GM12873 (cell line): ENCODE measurements at regions not wholly inside any gene's neighbourhood (a gene's known extent, or its start where the extent isn't known, plus 50 kb on each side); places are given as distances from the start of the nearest gene placed in this dataset.

Source experiments
- CTCF ChIP-seq: IDR thresholded peaks from 2 replicates; pipeline ENCODE4 v1.5.1; 2012; ENCODE audit warnings: low read depth, mild to moderate bottlenecking, moderate library complexity, low read length, control low read depth; ENCODE audit not compliant: insufficient read depth; ENCODE audit errors: missing control alignments

DNA sequence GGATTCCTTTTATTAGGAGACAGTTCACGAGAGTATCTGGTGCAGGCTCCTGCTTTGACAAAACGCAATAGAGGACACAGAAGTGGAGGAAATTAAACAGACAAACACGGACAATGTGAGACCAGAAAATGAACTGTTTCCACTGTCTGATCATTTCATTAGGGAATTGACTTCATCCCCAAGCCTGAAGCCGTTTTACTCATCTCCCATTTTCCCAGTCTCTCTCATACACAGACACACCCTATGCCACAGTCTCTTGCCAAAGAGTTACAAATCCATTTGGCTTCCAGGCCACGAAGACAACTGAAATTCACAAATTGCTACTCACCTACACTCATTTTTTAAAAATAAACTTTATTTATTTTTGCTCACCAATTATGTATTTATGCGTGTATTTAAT is 1087.8 kb upstream of the TMEM132C start:
- no peak for TF ChIP-seq CTCF

- no peak for TF ChIP-seq CTCF
Observed at GRCh38 chr12:127182018-127182417, 1085.0 kb upstream of the TMEM132C start.

- no peak for TF ChIP-seq CTCF
Observed at GRCh38 chr12:127189992-127190391, 1077.0 kb upstream of the TMEM132C start.

DNA sequence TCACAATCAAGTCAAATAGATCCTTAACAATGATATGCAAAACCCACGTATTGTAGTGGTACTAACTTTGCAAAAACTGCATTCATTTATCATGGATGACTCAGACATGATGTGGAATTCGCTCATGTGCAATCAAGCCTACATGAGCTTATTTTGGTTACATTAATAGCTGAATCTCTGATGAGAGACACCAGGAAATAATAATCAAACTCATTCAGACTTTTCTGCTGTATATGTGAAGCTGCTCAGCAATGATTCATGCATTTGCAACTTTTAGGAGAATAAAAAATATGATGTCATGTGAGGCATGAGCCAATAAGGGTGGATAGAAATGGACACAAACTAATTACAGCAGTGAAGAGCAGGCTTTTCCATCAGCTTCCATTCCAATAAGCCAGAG is 1075.8 kb upstream of the TMEM132C start:
- no peak for TF ChIP-seq CTCF

- TF ChIP-seq CTCF: no peak
Observed at GRCh38 chr12:127192391-127192790, 1074.6 kb upstream of the TMEM132C start.

DNA sequence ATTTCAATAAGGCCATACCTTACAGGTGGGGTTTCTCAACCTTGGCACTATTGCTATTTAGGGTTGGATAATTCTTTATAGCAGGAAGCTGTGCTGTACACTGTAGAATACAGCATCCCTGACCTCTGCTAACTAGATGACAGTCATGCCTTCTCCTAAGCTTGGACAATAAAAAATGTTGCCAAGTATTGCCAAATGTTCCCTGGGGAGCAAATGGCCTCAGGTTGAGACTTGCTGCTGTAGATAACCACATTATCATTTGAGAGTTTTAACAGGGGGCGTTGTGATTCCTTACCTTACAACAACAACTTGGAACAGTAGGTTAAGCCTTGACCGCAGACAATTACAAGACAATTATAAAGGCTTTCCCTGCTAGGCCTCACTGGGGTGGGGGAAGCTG is 1073.6 kb upstream of the TMEM132C start:
- no peak for TF ChIP-seq CTCF

- TF ChIP-seq CTCF: no peak
Observed at GRCh38 chr12:127194176-127194575, 1072.8 kb upstream of the TMEM132C start.

DNA sequence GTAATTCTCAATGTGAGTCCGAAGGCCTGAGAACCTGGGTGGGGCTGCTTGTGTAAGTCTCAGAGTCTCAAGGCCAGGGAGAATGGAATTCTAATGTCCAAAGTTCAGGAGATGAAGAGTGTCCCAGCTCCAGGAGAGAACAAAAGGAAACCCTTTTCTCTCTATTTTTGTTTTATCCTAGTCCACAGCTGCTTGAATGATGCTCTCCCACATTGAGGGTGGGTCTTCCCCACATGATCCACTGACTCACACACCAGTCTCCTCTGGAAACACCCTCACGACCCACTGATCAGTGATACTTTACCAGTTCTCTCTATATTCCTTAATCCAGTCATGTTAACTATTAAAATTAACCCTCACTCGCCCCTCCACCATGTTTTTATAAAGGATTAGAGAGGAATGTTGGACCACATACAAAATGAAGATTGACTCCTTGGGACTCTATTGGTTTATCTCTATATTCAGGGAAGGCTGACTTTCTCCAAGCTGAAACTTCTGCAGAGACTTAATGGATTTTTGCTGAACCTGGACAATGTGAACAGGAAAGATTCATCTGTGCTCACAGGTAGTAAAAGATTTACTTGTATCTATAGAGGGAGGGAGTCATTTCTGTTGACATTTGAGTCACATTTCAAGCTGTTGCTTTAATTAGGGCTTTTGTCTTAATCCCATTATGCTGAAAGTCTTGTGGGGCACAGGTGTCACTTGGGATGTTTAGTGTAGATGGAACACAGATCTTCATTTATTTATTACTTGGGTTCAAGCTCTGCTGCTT is 1061.0 kb upstream of the TMEM132C start:
- TF ChIP-seq CTCF: no peak
